A549 (cell line): ENCODE measurements at regions not wholly inside any gene's neighbourhood (a gene's known extent, or its start where the extent isn't known, plus 50 kb on each side); places are given as distances from the start of the nearest gene placed in this dataset.

Source experiments
- ATAC-seq, 2 experiments: fragments of 200-7000 bp in 1 of 2; fragments of >200 bp in 1 of 2; cut with Nextera tagmentation in 1 of 2; cut with Tn5 transposase in 1 of 2; 3 replicates each; pipeline versions ENCODE4 v1.8.0 to v1.9.1; 2018 to 2020; ENCODE audit warnings: mild to moderate bottlenecking in 1 of 2, moderate library complexity in 1 of 2
- CTCF ChIA-PET: fragments of 300-600 bp; sonication (Branson Sonifier 250); formaldehyde crosslinking; extraction: SDS; loops from one replicate; lab custom pipeline; 2021; ENCODE audit warnings: antibody characterized with exemption, inconsistent platforms; lab: Yijun Ruan, JAX
- POLR2A ChIA-PET: fragments of 350-600 bp; formaldehyde crosslinking; extraction: SDS; loops from one replicate; lab custom pipeline; 2021; ENCODE audit warnings: antibody characterized with exemption, inconsistent platforms; lab: Yijun Ruan, JAX
- DNase-seq, 2 experiments: peaks; one replicate each; pipeline versions ENCODE4 v3.0.0 to v3.0.0-alpha.2; 2011 to 2016; ENCODE audit warnings: low read depth in 1 of 2, low spot score in 1 of 2
- FAIRE-seq: peaks from 2 replicates; lab custom pipeline; 2011; peaks lifted over from hg19 to GRCh38; lab: Jason Lieb, UNC
- H3K27ac ChIP-seq, 2 experiments: fragments of >200 bp; sonication (Bioruptor Twin); formaldehyde crosslinking; 3 replicates each; pipeline ENCODE4 v1.5.1; 2016 to 2017
- H3K4me1 ChIP-seq: fragments of >200 bp; sonication (Bioruptor Twin); formaldehyde crosslinking; 3 replicates; pipeline ENCODE4 v1.6.1; 2016
- H3K4me2 ChIP-seq: fragments of >200 bp; sonication (Bioruptor Twin); formaldehyde crosslinking; 3 replicates; pipeline ENCODE4 v1.6.1; 2016
- H3K4me3 ChIP-seq: fragments of >200 bp; sonication (Bioruptor Twin); formaldehyde crosslinking; 3 replicates; pipeline ENCODE4 v1.5.1; 2016
- H3K9me3 ChIP-seq: fragments of >200 bp; sonication (Bioruptor Twin); formaldehyde crosslinking; 3 replicates; pipeline ENCODE4 v1.6.1; 2016
- ATOH8 ChIP-seq: fragments of 250-450 bp; sonication (Bioruptor Pico); IDR thresholded peaks from 2 replicates; pipeline ENCODE4 v1.5.0; 2020; ENCODE audit warnings: low read depth, mild to moderate bottlenecking, moderate library complexity
- BCL3 ChIP-seq: fragments of >200 bp; sonication (Bioruptor Twin); formaldehyde crosslinking; IDR thresholded peaks from 3 replicates; pipeline ENCODE4 v1.6.1; 2016
- E2F6 ChIP-seq: IDR thresholded peaks from 2 replicates; pipeline ENCODE4 v1.6.1; 2012; ENCODE audit warnings: low read depth, borderline replicate concordance
- EHF ChIP-seq: fragments of 250-450 bp; sonication (Bioruptor Pico); IDR thresholded peaks from 2 replicates; pipeline ENCODE4 v1.5.0; 2020; ENCODE audit warnings: mild to moderate bottlenecking
- FOSB ChIP-seq: fragments of 250-450 bp; sonication (Bioruptor Pico); IDR thresholded peaks from 2 replicates; pipeline ENCODE4 v1.5.0; 2020; ENCODE audit warnings: mild to moderate bottlenecking, moderate library complexity
- FOSL2 ChIP-seq, 2 experiments: fragments of 450-650 bp in 1 of 2; fragments of >200 bp in 1 of 2; sonication (Bioruptor Twin) in 1 of 2; formaldehyde crosslinking; IDR thresholded peaks; 2 replicates each; pipeline versions ENCODE4 v1.5.0 to v1.6.1; 2016 to 2020; ENCODE audit warnings: mild to moderate bottlenecking in 1 of 2, moderate library complexity in 1 of 2
- GATA3 ChIP-seq: IDR thresholded peaks from 2 replicates; pipeline ENCODE4 v1.6.1; 2012; ENCODE audit warnings: borderline replicate concordance
- HEYL ChIP-seq: fragments of 250-450 bp; sonication (Bioruptor Pico); IDR thresholded peaks from 2 replicates; pipeline ENCODE4 v1.8.0; 2021; ENCODE audit warnings: mild to moderate bottlenecking, moderate library complexity
- HOXB5 ChIP-seq: fragments of 250-450 bp; sonication (Bioruptor Pico); IDR thresholded peaks from 2 replicates; pipeline ENCODE4 v1.5.0; 2020; ENCODE audit warnings: mild to moderate bottlenecking, moderate library complexity
- KDM5A ChIP-seq: fragments of 200-600 bp; sonication (generic); IDR thresholded peaks from 2 replicates; pipeline ENCODE4 v1.6.1; 2016; ENCODE audit warnings: antibody characterized with exemption, mild to moderate bottlenecking
- MAFK ChIP-seq: fragments of 450-650 bp; IDR thresholded peaks from 2 replicates; pipeline ENCODE4 v1.6.1; 2014; ENCODE audit not compliant: partially characterized antibody
- NPAS2 ChIP-seq: fragments of 250-450 bp; sonication (Bioruptor Pico); IDR thresholded peaks from 2 replicates; pipeline ENCODE4 v1.8.0; 2022; ENCODE audit warnings: mild to moderate bottlenecking, moderate library complexity, borderline replicate concordance
- NR3C1 ChIP-seq: fragments of >200 bp; sonication (Bioruptor Twin); formaldehyde crosslinking; IDR thresholded peaks from 3 replicates; pipeline ENCODE4 v1.6.1; 2017
- POLR2A ChIP-seq: IDR thresholded peaks from 2 replicates; pipeline ENCODE4 v1.6.1; 2012; ENCODE audit warnings: mild to moderate bottlenecking, low read length
- RARB ChIP-seq: fragments of 250-450 bp; sonication (Bioruptor Pico); IDR thresholded peaks from 2 replicates; pipeline ENCODE4 v1.8.0; 2021; ENCODE audit warnings: mild to moderate bottlenecking, moderate library complexity
- RCOR1 ChIP-seq: fragments of 150-350 bp; IDR thresholded peaks from 2 replicates; pipeline ENCODE4 v1.6.1; 2014; ENCODE audit warnings: antibody characterized with exemption, low read length, low read depth
- RFX5 ChIP-seq: fragments of 450-650 bp; IDR thresholded peaks from 2 replicates; pipeline ENCODE4 v1.7.1; 2014; ENCODE audit warnings: antibody characterized with exemption, mild to moderate bottlenecking, moderate library complexity
- SMC3 ChIP-seq: fragments of >200 bp; sonication (Bioruptor Twin); formaldehyde crosslinking; IDR thresholded peaks from 3 replicates; pipeline ENCODE4 v1.6.1; 2018; ENCODE audit warnings: inconsistent platforms
- SREBF2 ChIP-seq: fragments of 450-650 bp; IDR thresholded peaks from 2 replicates; pipeline ENCODE4 v1.6.1; 2014; ENCODE audit warnings: mild to moderate bottlenecking, moderate library complexity
- TFCP2L1 ChIP-seq: fragments of 250-450 bp; sonication (Bioruptor Pico); IDR thresholded peaks from 2 replicates; pipeline ENCODE4 v1.5.0; 2021; ENCODE audit warnings: mild to moderate bottlenecking
- ZC3H11A ChIP-seq: fragments of 450-650 bp; IDR thresholded peaks from 2 replicates; pipeline ENCODE4 v1.6.1; 2014; ENCODE audit warnings: antibody characterized with exemption, mild to moderate bottlenecking
- ZFP36 ChIP-seq: fragments of 450-650 bp; IDR thresholded peaks from 2 replicates; pipeline ENCODE4 v1.6.1; 2014; ENCODE audit warnings: borderline replicate concordance; ENCODE audit not compliant: partially characterized antibody
- ZNF302 ChIP-seq: fragments of 250-450 bp; sonication (Bioruptor Pico); IDR thresholded peaks from 2 replicates; pipeline ENCODE4 v1.9.0; 2021; ENCODE audit warnings: inconsistent platforms, mild to moderate bottlenecking, moderate library complexity
- ZSCAN20 ChIP-seq: fragments of 250-450 bp; sonication (Bioruptor Pico); IDR thresholded peaks from 2 replicates; pipeline ENCODE4 v1.8.0; 2022; ENCODE audit warnings: mild to moderate bottlenecking, moderate library complexity
- WGBS: methylation state at CpG from one replicate; pipeline ENCODE4 v1.1.6; 2017; ENCODE audit errors: missing lambda C conversion rate; 5-methylcytosine and 5-hydroxymethylcytosine counted together
- TF ChIP-seq, protein P1 (sequence below): fragments of >200 bp; sonication (Bioruptor Twin); formaldehyde crosslinking; IDR thresholded peaks from 2 replicates; pipeline ENCODE4 v1.6.1; 2016
- TF ChIP-seq, protein P2 (sequence below): fragments of 250-450 bp; sonication (Bioruptor Pico); IDR thresholded peaks from 2 replicates; pipeline ENCODE4 v1.5.0; 2021; ENCODE audit warnings: mild to moderate bottlenecking, moderate library complexity, borderline replicate concordance

GRCh38 chr7:80563561-80564327 lies 51.9 kb upstream of the GNAT3 start:
- Histone ChIP-seq H3K4me1 (no peaks in the 10 kb centered on the region), H3K4me3 (no peak overlapping the region), H3K4me2 (no peak overlapping the region), H3K9me3 (peaks cover 5% of the 10 kb centered on the region; the same call in 1 of the 3 replicates), H3K27ac (no peak overlapping the region)
- FAIRE-seq (no peak), ATAC-seq (no peak; a peak in 1 of 6 replicates), DNase-seq (no peak)
- CTCF ChIA-PET: interaction anchor here (0.9 kb wide), 1 partner anchor 135 kb away, joined by 3 read pairs; no protein-coding TSS in a partner anchor
- WGBS: 55% methylated on average over 7 of the region's 7 CpGs
- TF ChIP-seq E2F6 (no peak), GATA3 (no peak), HOXB5 (CRISPR knock-in tag) (no peak), POLR2A (no peak), ZC3H11A (no peak), NR3C1 (no peak), SREBF2 (no peak), EHF (CRISPR knock-in tag) (no peak), ATOH8 (CRISPR knock-in tag) (no peak), TFCP2L1 (no peak), KDM5A (no peak), FOSB (CRISPR knock-in tag) (no peak)
- TF ChIP-seq, protein P1, sequence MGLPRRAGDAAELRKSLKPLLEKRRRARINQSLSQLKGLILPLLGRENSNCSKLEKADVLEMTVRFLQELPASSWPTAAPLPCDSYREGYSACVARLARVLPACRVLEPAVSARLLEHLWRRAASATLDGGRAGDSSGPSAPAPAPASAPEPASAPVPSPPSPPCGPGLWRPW: no peak
- POLR2A ChIA-PET: no interaction called here

- ChIA-PET CTCF (interaction anchor here (0.9 kb wide), 1 partner anchor 51 kb away, joined by 3 read pairs; no protein-coding TSS in a partner anchor), POLR2A (no interaction called here)
- no peak for ATAC-seq
These were observed 53.7 kb upstream of the GNAT3 start for GRCh38 chr7:80565554-80565953.

More at GRCh38 chr7:80565554-80565953, 53.7 kb upstream of the GNAT3 start:
- TF ChIP-seq KDM5A (no peak), RFX5 (no peak), MAFK (no peak), ZSCAN20 (CRISPR knock-in tag) (no peak), ZC3H11A (no peak), SREBF2 (no peak), SMC3 (no peak), RCOR1 (no peak), BCL3 (no peak), POLR2A (no peak), HEYL (CRISPR knock-in tag) (no peak), NPAS2 (CRISPR knock-in tag) (no peak), FOSL2 (IDR thresholded peaks at IDR 0.05) (no peak), FOSL2 (CRISPR knock-in tag; IDR thresholded peaks at IDR 0.05) (no peak), ZNF302 (CRISPR knock-in tag) (no peak), ZFP36 (no peak), NR3C1 (no peak), RARB (CRISPR knock-in tag) (no peak)
- TF ChIP-seq, protein P2, sequence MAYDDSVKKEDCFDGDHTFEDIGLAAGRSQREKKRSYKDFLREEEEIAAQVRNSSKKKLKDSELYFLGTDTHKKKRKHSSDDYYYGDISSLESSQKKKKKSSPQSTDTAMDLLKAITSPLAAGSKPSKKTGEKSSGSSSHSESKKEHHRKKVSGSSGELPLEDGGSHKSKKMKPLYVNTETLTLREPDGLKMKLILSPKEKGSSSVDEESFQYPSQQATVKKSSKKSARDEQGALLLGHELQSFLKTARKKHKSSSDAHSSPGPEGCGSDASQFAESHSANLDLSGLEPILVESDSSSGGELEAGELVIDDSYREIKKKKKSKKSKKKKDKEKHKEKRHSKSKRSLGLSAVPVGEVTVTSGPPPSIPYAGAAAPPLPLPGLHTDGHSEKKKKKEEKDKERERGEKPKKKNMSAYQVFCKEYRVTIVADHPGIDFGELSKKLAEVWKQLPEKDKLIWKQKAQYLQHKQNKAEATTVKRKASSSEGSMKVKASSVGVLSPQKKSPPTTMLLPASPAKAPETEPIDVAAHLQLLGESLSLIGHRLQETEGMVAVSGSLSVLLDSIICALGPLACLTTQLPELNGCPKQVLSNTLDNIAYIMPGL (CRISPR knock-in tag): no peak
- Histone ChIP-seq H3K4me3 (no peak overlapping the region), H3K27ac (no peak overlapping the region), H3K9me3 (peaks cover 5% of the 10 kb centered on the region; the same call in 1 of the 3 replicates), H3K4me2 (no peak overlapping the region), H3K4me1 (no peaks in the 10 kb centered on the region)
- no peak for DNase-seq
- FAIRE-seq: no peak
- 88% methylated on average over 2 of the region's 3 CpGs for WGBS
